ENCODE measurements at regions not wholly inside any gene's neighbourhood (a gene's known extent, or its start where the extent isn't known, plus 50 kb on each side); places are given as distances from the start of the nearest gene placed in this dataset.
"Not testable (repeated sequence)": the region's sequence is repeated elsewhere in the genome, so short reads cannot be mapped to it uniquely, and the experiment has no call there.

DNA sequence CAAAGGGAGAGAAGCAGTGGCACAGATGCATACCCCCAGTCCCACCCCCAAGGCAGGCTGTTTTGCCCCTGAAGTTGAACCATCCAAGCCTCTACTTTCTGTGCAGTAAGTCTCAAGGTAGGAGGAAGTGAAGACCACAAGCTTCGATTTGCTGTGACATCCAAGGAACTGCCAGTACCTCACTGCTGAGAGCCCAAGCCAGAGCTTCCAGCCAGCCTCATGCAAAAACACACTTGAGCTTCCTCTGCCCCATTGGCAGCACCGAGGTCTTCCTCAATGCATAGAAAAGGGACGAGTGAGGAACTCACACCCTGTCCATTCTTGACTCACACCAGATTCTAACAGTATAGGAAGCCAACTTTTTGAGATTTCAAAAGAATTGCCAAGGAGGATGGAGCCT is 311.7 kb downstream of the BCL2L11 start:
- DNase-seq = not testable (repeated sequence)

- not testable (repeated sequence) for DNase-seq
Measured at GRCh38 chr2:111432916-111433499, 312.3 kb downstream of the BCL2L11 start.

- not testable (repeated sequence) for DNase-seq
Measured at GRCh38 chr2:111433892-111434607, 313.3 kb downstream of the BCL2L11 start.

- DNase-seq = not testable (repeated sequence)
Measured at GRCh38 chr2:111434608-111434939, 313.9 kb downstream of the BCL2L11 start.

DNA sequence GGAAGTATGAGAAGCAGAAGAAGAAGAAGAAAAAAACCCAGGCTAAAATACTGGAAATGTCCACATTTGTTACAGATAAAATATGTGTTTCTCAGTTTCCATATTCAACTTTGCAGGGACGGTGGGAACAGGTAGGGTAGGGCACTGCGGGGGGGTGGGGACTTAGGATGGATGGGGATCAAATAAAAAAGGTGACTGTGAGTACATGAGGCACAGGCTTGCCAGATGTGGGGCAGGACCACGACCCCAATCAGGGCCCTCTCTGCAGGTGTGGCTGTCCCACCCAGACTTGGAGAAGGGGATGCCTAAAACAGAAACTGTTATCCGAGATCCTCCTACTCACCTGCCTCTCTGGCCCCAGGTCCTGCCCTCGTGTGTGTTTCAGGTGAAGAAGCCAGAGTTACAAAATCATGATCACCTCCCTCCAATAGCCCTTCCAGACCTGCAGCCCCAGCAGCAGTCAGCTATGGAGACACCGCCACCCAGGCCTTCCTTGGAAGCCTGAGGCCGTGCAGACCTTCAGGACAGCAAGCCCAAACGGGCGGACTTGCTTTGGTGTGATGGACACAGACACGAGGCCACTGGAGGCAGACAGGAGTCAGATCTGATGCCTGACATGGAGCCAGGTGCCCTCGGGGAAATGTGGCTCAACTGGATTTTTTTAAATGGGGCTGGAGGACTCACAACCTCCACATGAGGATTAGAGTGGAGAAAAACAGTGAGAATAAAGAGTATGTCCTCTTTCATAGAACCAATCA is 315.0 kb downstream of the BCL2L11 start:
- not testable (repeated sequence) for DNase-seq

DNA sequence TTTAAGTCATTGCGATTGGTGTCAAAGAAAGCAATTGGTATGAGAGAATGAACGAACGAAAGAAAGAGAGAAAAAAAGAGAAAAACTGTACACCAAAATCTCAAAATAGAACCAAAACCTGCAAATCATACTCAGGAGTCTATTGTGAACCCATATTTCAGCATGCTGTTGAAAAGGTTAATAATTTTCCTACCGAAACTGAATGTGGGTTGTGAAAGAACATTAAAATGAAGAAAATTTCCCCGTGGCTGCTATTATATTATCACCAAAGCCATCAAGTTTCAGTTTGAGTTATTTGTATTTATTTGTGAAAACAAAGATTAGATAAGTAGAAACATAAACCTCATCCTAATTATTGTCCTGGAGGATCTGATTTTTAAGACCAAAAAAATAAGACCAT is 315.7 kb downstream of the BCL2L11 start:
- not testable (repeated sequence) for DNase-seq

GRCh38 chr2:111437288-111437990 is 316.7 kb downstream of the BCL2L11 start:
- DNase-seq = not testable (repeated sequence)

DNA sequence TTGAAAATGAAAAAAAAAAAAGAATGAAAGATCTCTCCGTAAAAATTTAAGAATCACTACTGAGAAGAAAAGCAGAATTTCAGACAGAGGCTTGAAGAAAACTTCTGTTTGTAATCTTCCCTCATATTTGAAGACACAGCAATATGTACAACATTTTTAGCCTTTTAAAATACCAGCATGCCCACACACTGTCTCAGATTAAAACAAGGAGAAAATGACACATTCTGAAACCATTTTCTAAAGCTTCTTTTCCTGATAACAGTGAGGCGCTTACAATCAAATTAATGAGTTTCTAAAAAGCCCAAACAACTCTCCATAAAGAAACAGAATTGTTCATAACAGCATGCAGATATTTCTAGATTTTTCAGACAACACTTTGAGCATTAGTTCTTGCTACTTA is 317.4 kb downstream of the BCL2L11 start:
- not testable (repeated sequence) for DNase-seq

GRCh38 chr2:111439237-111439636 is 318.5 kb downstream of the BCL2L11 start:
- DNase-seq = not testable (repeated sequence)

- DNase-seq = not testable (repeated sequence)
Measured at GRCh38 chr2:111441614-111442013, 320.9 kb downstream of the BCL2L11 start.

DNA sequence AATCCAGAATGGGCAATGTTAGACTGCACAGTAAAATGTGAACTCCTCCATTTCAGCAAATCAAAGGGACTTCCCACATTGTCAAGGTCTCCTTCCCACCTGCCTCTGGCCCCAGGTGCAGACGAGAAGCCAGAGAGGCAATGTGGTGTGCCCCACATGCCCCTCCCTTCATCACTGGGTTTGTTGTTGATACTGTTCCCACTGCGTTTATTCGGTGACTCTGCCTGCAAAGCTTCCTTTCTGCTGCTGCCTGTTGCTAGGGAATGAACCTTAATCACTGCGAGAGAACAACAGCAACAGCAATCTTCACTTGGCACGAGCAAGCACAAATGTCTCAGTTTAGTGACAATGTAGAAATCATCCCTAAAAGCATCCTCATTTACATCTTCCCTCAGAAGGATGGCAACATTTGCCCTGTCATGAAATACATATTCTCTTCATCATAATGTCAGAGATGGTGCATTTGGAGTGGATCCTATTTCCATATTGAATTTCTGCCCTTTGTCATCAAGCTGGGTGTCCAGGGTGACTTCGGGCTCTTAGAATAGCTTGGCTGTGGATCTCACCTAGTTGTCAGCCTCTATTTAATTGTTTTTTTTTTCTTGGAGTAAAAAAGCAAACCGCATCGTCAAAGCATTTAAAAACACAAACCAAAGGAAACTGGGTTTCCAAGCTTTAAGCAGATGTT is 322.2 kb downstream of the BCL2L11 start:
- not testable (repeated sequence) for DNase-seq

GRCh38 chr2:111444516-111444915 is 323.8 kb downstream of the BCL2L11 start:
- not testable (repeated sequence) for DNase-seq

DNA sequence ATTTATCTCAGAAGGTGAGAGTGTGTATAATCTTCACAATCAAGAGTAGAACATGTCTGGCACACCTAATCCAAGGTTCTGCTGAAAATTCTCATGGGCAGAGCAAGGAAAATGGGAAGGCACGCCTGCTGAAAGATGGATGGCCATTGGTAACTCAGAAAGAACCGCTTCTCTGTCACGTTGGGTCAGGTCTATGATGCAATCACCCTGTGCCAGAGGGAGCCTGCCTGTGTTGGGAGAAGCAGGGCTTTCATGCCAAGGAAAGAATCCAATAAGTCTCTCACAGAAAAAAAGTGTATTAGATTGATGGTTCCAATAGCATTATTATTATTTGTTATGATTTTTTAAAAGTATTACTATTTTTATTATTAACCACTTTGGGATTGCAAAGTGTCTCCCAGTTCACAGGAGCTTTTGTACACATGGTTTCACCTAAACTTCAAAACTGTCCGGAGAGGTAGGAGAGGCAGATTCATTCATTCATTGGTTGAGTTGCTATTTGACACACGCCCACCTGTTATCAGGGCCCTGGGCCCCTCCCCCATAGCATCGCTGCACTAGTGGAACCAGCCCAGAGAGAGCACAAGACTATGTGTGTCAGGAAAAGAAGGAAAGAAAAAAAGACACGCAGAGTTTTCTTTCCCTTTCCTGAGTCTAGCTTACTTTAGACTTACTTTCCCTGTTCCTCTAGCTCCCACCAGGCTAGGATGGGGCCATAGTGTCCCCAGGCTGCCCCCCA is 324.6 kb downstream of the BCL2L11 start:
- not testable (repeated sequence) for DNase-seq

- DNase-seq = not testable (repeated sequence)
Measured at GRCh38 chr2:111445941-111446340, 325.2 kb downstream of the BCL2L11 start.

GRCh38 chr2:111447482-111447881 is 326.8 kb downstream of the BCL2L11 start:
- not testable (repeated sequence) for DNase-seq

- not testable (repeated sequence) for DNase-seq
Measured at GRCh38 chr2:111448796-111449195, 328.1 kb downstream of the BCL2L11 start.

DNA sequence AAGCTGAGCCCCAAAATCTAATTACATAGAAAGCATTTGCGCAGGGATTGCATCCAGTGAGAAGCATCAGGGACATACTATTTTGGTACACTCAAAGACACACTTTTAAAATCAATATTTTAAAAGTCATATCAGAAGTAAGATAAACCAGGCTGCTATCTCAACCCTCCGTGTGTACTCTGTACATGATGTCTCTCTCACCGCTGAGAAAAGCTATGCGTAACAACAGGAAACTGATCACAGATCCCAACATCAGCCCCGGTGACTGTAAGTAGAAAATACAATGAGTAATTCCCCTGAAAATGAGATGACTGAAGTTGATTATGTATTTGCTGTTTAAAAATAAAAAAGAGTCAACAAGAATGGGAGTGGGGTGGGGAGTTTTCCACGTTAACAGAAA is 329.8 kb downstream of the BCL2L11 start:
- DNase-seq = not testable (repeated sequence)

- DNase-seq = not testable (repeated sequence)
Measured at GRCh38 chr2:111451692-111452199, 331.0 kb downstream of the BCL2L11 start.

GRCh38 chr2:111452208-111452607 is 331.5 kb downstream of the BCL2L11 start:
- DNase-seq = not testable (repeated sequence)

DNA sequence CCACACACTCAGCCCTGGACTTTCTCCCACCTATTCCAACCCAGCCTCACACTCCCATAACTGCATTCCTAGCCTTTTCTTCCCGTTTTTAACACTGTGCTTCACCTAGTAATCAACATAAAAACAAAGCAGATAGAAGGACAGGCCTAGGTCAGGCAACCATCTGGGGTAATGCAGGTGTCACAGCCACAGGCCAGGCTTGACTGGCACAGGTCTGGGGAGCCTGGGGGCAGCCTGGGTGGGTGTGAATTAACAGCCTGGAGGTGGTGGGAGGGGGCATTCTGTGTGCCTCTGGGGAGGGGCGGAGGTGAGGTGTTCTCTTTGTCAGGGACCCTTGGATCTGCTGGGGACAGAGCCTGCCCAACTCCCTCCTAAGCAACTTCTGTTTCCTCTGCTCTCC is 332.6 kb downstream of the BCL2L11 start:
- DNase-seq = not testable (repeated sequence)

DNA sequence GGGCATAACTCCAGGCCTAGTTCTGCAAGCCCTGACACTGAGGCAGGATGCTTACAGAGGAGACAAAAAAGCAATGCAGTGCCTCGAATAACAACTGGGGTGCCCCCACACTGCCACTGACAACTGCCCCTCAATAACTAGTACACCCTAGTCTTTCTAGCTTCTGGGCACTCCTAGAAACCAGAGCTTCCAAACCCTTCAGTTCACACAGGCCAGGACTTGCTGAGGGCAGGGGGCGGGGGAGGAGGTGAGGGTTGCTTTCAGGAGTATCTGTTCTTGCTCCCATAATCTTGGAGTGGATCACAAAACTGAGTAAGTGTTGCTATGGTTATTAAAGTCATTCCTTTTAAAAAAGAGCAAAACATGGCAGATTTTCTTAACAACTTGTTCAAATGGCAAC is 333.1 kb downstream of the BCL2L11 start:
- DNase-seq = not testable (repeated sequence)

- DNase-seq = peak; percentile 70
Measured at GRCh38 chr2:111454404-111454803, 333.7 kb downstream of the BCL2L11 start.
